ENCODE measurements at regions not wholly inside any gene's neighbourhood (a gene's known extent, or its start where the extent isn't known, plus 50 kb on each side); places are given as distances from the start of the nearest gene placed in this dataset.

DNA sequence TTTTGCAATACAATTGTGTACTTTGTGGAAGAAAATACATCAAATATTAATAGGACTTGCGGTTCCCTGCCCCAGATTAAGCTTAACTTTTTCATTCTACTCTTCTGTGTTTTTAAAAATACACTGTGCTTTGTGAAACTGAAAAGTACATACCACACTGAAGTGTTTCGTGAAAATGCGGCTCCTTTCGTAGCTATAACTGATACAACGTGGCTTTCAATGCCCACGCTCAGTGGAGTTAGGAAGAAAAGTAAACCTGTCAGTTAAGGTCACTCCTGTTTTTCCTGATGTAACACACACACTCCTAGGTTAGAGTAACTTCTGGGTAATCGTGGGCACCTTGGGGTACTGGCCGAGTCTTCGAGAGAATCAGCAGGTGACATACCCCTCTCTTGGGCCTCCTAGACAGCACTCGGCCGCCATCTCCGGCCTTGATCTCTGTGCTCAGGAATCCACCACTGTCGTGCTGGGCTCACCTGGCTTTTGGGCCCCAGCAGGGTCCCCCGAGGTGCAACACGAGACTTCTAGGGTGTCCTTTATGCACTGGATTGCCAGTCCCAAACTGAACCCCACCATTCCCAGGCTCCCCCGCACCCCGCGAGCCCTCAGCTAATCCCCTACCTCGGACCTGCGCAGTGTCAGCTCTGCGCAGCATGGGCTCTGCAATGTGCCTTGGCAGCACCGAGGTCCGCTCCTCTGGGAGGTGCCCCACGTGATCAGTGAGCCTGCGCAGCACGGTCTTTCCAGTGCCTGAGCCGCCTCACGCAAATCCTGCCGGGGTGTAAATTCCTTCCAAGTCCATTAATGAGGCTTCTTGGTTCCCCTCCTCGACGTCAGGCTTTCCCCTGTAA lies 162.6 kb upstream of the INTU start:
- TF ChIP-seq CTCF (IDR thresholded peaks at IDR 0.05): no peak
- no peak for TF ChIP-seq POLR2A (IDR thresholded peaks at IDR 0.05)

Measured in Peyer's patch (tissue), 4 donors.